ENCODE measurements at regions not wholly inside any gene's neighbourhood (a gene's known extent, or its start where the extent isn't known, plus 50 kb on each side); places are given as distances from the start of the nearest gene placed in this dataset.
"Not testable (repeated sequence)": the region's sequence is repeated elsewhere in the genome, so short reads cannot be mapped to it uniquely, and the experiment has no call there.

- DNase-seq, result not testable (repeated sequence)
Measured at GRCh38 chr7:142636107-142636506, 113.2 kb upstream of the PRSS1 start.

GRCh38 chr7:142632271-142633134 lies 116.8 kb upstream of the PRSS1 start:
- peak; percentile 58 for DNase-seq

- no peak for DNase-seq
Measured at GRCh38 chr7:142629588-142630260, 119.5 kb upstream of the PRSS1 start.

GRCh38 chr7:142628945-142629344 lies 120.3 kb upstream of the PRSS1 start:
- DNase-seq, result no peak

GRCh38 chr7:142627223-142627622 lies 122.0 kb upstream of the PRSS1 start:
- DNase-seq, result not testable (repeated sequence)

GRCh38 chr7:142626420-142627035 lies 122.7 kb upstream of the PRSS1 start:
- DNase-seq, result peak; percentile 61

GRCh38 chr7:142625216-142625615 lies 124.1 kb upstream of the PRSS1 start:
- DNase-seq, result not testable (repeated sequence)

GRCh38 chr7:142620402-142620801 lies 128.9 kb upstream of the PRSS1 start:
- DNase-seq, result no peak

- no peak for DNase-seq
Measured at GRCh38 chr7:142618655-142619351, 130.5 kb upstream of the PRSS1 start.

- DNase-seq, result no peak
Measured at GRCh38 chr7:142616842-142617241, 132.4 kb upstream of the PRSS1 start.

- no peak for DNase-seq
Measured at GRCh38 chr7:142616121-142616643, 133.1 kb upstream of the PRSS1 start.

- no peak for DNase-seq
Measured at GRCh38 chr7:142615508-142615907, 133.8 kb upstream of the PRSS1 start.

- DNase-seq, result no peak
Measured at GRCh38 chr7:142614116-142614515, 135.2 kb upstream of the PRSS1 start.

GRCh38 chr7:142612237-142612881 lies 136.9 kb upstream of the PRSS1 start:
- no peak for DNase-seq

- no peak for DNase-seq
Measured at GRCh38 chr7:142611566-142612236, 137.6 kb upstream of the PRSS1 start.

- DNase-seq, result no peak
Measured at GRCh38 chr7:142608630-142609428, 140.4 kb upstream of the PRSS1 start.

GRCh38 chr7:142607351-142607750 lies 141.9 kb upstream of the PRSS1 start:
- DNase-seq, result no peak

- no peak for DNase-seq
Measured at GRCh38 chr7:142606081-142606480, 143.2 kb upstream of the PRSS1 start.

GRCh38 chr7:142604671-142605070 lies 144.6 kb upstream of the PRSS1 start:
- no peak for DNase-seq

- no peak for DNase-seq
Measured at GRCh38 chr7:142603870-142604448, 145.3 kb upstream of the PRSS1 start.

- DNase-seq, result no peak
Measured at GRCh38 chr7:142602756-142603155, 146.5 kb upstream of the PRSS1 start.
